Osteocyte (in vitro differentiated cells): ENCODE measurements at regions not wholly inside any gene's neighbourhood (a gene's known extent, or its start where the extent isn't known, plus 50 kb on each side); places are given as distances from the start of the nearest gene placed in this dataset.

ENCODE experiments used
- DNase-seq: peaks from one replicate; pipeline ENCODE4 v3.0.0; 2021; ENCODE audit warnings: mixed read lengths; ENCODE audit not compliant: unreplicated experiment; ENCODE audit errors: extremely low spot score
- H3K27ac Mint-ChIP-seq: one replicate; pipeline ENCODE4 v1.8.0; 2021; ENCODE audit warnings: mild to moderate bottlenecking, mixed read lengths; ENCODE audit not compliant: unreplicated experiment
- H3K27me3 Mint-ChIP-seq: one replicate; pipeline ENCODE4 v1.8.0; 2021; ENCODE audit warnings: mixed read lengths; ENCODE audit not compliant: unreplicated experiment
- H3K36me3 Mint-ChIP-seq: one replicate; pipeline ENCODE4 v1.8.0; 2021; ENCODE audit warnings: mixed read lengths; ENCODE audit not compliant: unreplicated experiment
- H3K4me1 Mint-ChIP-seq: one replicate; pipeline ENCODE4 v1.8.0; 2021; ENCODE audit warnings: mixed read lengths; ENCODE audit not compliant: unreplicated experiment
- H3K4me3 Mint-ChIP-seq: one replicate; pipeline ENCODE4 v1.8.0; 2021; ENCODE audit warnings: mild to moderate bottlenecking, moderate library complexity, mixed read lengths; ENCODE audit not compliant: unreplicated experiment
- H3K9me3 Mint-ChIP-seq: one replicate; pipeline ENCODE4 v1.8.0; 2021; ENCODE audit warnings: mixed read lengths; ENCODE audit not compliant: unreplicated experiment
- TF ChIP-seq, protein P1 (sequence below): fragments of 200-600 bp; sonication (generic); IDR thresholded peaks from 2 replicates; pipeline ENCODE4 v1.5.0; 2021; ENCODE audit warnings: antibody characterized with exemption, mild to moderate bottlenecking, moderate library complexity

DNA sequence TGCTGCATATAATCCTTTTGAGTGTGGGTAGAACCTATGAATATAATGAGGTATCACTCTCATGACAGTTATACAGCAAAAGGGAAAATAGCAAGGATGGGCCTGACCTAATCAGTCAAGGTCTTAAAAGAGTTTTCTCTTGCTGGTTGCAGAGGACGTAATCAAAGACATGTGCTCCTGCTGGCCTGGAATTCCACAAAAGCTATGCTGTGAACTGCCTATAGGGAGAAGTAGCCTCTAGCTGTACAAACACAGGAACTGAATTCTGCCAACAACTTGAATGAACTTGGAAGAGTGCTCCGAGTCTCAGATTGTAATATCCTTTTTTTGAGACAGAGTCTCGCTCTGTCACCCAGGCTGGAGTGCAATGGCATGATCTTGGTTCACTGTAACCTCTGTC lies 195.6 kb downstream of the PLK2 start:
- TF ChIP-seq, protein P1, sequence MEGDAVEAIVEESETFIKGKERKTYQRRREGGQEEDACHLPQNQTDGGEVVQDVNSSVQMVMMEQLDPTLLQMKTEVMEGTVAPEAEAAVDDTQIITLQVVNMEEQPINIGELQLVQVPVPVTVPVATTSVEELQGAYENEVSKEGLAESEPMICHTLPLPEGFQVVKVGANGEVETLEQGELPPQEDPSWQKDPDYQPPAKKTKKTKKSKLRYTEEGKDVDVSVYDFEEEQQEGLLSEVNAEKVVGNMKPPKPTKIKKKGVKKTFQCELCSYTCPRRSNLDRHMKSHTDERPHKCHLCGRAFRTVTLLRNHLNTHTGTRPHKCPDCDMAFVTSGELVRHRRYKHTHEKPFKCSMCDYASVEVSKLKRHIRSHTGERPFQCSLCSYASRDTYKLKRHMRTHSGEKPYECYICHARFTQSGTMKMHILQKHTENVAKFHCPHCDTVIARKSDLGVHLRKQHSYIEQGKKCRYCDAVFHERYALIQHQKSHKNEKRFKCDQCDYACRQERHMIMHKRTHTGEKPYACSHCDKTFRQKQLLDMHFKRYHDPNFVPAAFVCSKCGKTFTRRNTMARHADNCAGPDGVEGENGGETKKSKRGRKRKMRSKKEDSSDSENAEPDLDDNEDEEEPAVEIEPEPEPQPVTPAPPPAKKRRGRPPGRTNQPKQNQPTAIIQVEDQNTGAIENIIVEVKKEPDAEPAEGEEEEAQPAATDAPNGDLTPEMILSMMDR: no peak
- no peaks in the 10 kb centered on the region for H3K9me3 Mint-ChIP-seq
- no peak overlapping the region for H3K27ac Mint-ChIP-seq
- peaks cover 13% of the 10 kb centered on the region for H3K4me1 Mint-ChIP-seq
- no peaks in the 10 kb centered on the region for H3K27me3 Mint-ChIP-seq
- no peaks in the 10 kb centered on the region for H3K36me3 Mint-ChIP-seq
- DNase-seq: no peak
- H3K4me3 Mint-ChIP-seq: no peak overlapping the region

DNA sequence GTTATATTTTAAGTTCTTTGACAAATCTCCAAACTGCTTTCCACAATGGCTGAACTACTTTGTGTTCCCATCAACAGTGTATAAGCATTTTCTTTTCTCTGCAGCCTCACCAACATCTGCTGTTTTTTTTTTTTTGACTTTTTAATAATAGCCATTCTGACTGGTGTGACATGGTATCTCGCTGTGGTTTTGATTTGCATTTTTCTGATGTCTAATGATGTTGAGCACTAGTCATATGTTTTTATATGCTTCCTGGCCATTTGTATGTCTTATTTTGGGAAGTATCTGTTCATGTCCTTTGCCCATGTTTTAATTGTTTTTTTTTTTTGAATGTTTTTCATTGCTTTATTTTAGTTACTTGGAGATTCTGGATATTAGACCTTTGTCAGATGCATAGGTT lies 196.6 kb downstream of the PLK2 start:
- no peak for DNase-seq
- no peaks in the 10 kb centered on the region for H3K27me3 Mint-ChIP-seq
- TF ChIP-seq, protein P1: no peak
- no peak overlapping the region for H3K27ac Mint-ChIP-seq
- no peaks in the 10 kb centered on the region for H3K36me3 Mint-ChIP-seq
- no peak overlapping the region for H3K4me3 Mint-ChIP-seq
- H3K9me3 Mint-ChIP-seq: no peaks in the 10 kb centered on the region
- H3K4me1 Mint-ChIP-seq: peaks cover 15% of the 10 kb centered on the region

DNA sequence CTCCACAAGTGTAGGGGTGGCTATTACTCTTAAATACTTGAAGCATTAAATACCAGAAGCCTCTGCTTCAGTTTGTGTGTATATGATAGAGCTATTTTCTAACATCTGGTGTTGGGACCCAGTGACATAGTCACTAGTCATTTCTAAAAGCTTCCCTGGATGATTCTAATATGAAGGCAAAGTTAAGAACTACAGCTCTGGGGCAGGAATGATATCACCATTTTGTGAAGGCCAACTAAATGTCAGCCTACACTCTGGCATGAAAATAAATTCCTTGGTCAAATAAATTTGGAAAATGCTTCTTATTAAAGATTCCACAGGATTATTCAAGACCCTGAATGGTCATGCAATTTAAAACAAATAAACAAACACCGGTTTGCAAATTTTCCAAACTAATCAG lies 197.7 kb downstream of the PLK2 start:
- Mint-ChIP-seq H3K27me3 (no peaks in the 10 kb centered on the region), H3K27ac (no peak overlapping the region), H3K4me3 (no peak overlapping the region), H3K4me1 (peaks cover 15% of the 10 kb centered on the region), H3K9me3 (no peaks in the 10 kb centered on the region), H3K36me3 (no peaks in the 10 kb centered on the region)
- TF ChIP-seq, protein P1: no peak
- no peak for DNase-seq

DNA sequence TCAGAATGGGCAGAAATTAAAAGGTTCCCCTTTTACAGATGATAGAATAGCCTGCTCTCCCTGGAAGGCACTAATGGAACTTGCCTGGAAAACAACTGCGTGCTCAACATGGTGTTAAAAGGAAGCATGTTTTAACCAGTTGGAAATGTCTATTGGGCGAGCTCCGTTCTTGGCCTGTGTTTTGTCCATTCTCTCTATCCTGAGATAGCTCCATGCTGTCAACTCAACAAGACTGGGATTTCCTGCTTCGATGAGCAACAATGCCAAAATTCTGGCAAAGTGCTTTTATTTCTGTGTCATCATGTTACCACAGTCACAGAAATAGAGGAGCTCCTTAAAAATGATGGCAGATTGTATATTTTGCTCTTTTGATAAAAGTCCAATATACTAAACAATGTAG lies 198.3 kb downstream of the PLK2 start:
- no peak for DNase-seq
- TF ChIP-seq, protein P1: no peak
- no peaks in the 10 kb centered on the region for H3K36me3 Mint-ChIP-seq
- H3K27me3 Mint-ChIP-seq: no peaks in the 10 kb centered on the region
- H3K4me1 Mint-ChIP-seq: peaks cover 15% of the 10 kb centered on the region
- no peaks in the 10 kb centered on the region for H3K9me3 Mint-ChIP-seq
- H3K4me3 Mint-ChIP-seq: no peak overlapping the region
- no peak overlapping the region for H3K27ac Mint-ChIP-seq

DNA sequence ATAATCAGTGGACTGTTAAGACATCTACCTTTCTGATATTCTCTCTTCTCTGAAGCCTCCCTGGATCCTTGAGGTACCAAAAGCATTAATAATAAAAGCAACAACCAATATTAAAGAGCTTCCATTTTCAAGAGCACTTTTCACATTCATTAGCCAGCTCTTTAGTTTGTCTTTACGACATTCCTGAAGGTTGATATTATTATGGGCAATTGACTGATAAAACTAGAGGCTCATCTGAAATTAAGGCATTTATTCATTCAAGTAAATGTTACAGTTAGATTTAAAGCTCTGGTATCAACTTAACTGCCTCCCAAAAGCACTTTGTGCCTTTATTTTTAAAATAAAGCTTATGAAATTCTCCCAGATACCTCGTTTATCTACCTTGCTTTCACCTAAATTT lies 199.6 kb downstream of the PLK2 start:
- Mint-ChIP-seq H3K27ac (no peak overlapping the region), H3K4me1 (peaks cover 15% of the 10 kb centered on the region), H3K36me3 (no peaks in the 10 kb centered on the region)

More for the DNA sequence above, 199.6 kb downstream of the PLK2 start:
- TF ChIP-seq, protein P1: no peak
- no peaks in the 10 kb centered on the region for H3K9me3 Mint-ChIP-seq
- peaks cover 2% of the 10 kb centered on the region for H3K27me3 Mint-ChIP-seq
- no peak overlapping the region for H3K4me3 Mint-ChIP-seq
- DNase-seq: no peak
